ENCODE measurements at regions not wholly inside any gene's neighbourhood (a gene's known extent, or its start where the extent isn't known, plus 50 kb on each side); places are given as distances from the start of the nearest gene placed in this dataset.
A peak's percentile ranks its signal among the peaks of the same experiment; 100 is the strongest.
"Not testable (repeated sequence)": the region's sequence is repeated elsewhere in the genome, so short reads cannot be mapped to it uniquely, and the experiment has no call there.

DNA sequence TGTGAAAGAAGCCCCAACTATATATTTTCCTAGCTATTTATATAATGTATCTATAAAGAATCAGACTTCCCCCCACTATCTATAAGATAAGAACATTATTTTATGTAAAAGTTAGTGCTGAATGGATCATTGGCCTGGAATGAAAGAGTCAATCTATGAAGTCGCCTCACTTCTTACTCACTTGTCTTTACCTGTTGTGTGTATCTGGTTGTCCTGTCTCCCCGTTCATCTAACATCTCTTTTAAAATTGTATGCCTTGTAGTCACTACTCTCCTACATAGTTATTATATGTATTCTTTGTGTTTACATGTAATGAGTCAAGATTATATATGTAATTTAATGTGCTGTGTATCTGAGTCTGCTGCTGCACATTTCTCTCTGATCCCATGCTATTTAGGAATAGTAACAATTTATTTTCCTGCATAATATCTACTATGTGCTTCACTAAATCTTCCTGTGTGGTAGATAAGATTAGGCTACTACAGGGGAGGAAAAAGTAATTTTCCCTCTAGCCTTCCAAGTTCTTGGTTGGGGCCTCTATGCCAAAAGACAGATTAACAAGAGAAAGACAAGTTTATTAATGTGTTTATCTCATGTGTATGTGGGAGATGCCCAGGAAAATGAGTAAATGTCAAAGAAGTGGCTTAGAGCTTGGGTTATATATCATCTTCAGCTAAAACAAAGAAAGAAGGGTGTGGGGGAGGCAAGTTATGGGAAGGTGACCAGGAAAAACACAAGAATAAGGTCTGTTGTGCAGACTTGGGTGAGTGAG, 77.6 kb upstream of the FRMPD4 start:
- H3K27me3 ChIP-seq (ENCODE audit: control insufficient read depth in 2 of 2, insufficient read depth in 2 of 2, low read length in 2 of 2): no peaks in the 10 kb centered on the region
- CTCF ChIA-PET: no interaction called here
- POLR2A ChIA-PET: no interaction called here

DNA sequence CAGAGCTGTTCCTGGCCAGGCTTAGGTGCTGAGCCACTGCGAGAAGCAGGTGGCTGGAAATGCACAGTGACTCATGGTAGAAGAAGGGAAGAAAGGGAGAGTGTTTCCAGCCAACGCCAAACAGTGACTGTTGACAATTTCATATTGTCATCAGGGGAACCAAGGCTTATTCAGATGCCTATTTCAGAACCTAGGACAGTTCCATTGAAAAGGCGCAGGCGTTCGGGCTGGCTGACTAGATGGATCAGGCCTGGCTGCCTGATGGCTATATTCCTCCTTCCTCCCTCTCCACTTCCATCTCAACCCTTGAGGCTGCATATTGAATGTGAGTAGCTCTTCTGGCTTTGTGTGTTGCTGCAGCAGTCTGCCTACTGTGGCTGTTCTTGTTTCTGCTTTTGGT, 73.0 kb upstream of the FRMPD4 start:
- POLR2A ChIA-PET: no interaction called here
- Mint-ChIP-seq H3K4me1 (no peaks in the 10 kb centered on the region), H3K4me3 (no peak overlapping the region), H3K36me3 (no peaks in the 10 kb centered on the region), H3K27me3 (peaks cover 0 to 14% (median 12%) of the 10 kb centered on the region in 5 donors), H3K9me3 (peaks cover 0 to 3% (median 0%) of the 10 kb centered on the region in 11 donors), H3K27ac (peak overlapping the region in 1 of 9 donors; percentile 9)
- no peaks in the 10 kb centered on the region for H3K9me3 ChIP-seq (ENCODE audit: control insufficient read depth in 2 of 3, low read length in 3 of 3)
- H3K4me3 ChIP-seq (ENCODE audit: low read length): no peak overlapping the region
- no peak overlapping the region for H3K27ac ChIP-seq (ENCODE audit: low read depth, low read length)
- ATAC-seq: no peak
- H3K27me3 ChIP-seq (ENCODE audit: control insufficient read depth in 2 of 2, insufficient read depth in 2 of 2, low read length in 2 of 2): no peaks in the 10 kb centered on the region
- CTCF ChIA-PET: no interaction called here
- H3K4me1 ChIP-seq (ENCODE audit: control insufficient read depth in 2 of 2, insufficient read depth in 2 of 2, low read length in 2 of 2): no peaks in the 10 kb centered on the region
- H3K36me3 ChIP-seq (ENCODE audit: control insufficient read depth in 2 of 3, insufficient read depth in 3 of 3, low read length in 3 of 3): no peaks in the 10 kb centered on the region
- DNase-seq: no peak
- intact Hi-C loops (cut with micrococcal nuclease): no loop called here

More for the DNA sequence above, 77.6 kb upstream of the FRMPD4 start:
- peaks cover 0 to 3% (median 0%) of the 10 kb centered on the region in 5 donors for H3K27me3 Mint-ChIP-seq
- no peaks in the 10 kb centered on the region for H3K4me1 Mint-ChIP-seq
- Histone ChIP-seq H3K9me3 (ENCODE audit: control insufficient read depth in 2 of 3, low read length in 3 of 3) (no peaks in the 10 kb centered on the region), H3K4me3 (ENCODE audit: low read length) (no peak overlapping the region), H3K4me1 (ENCODE audit: control insufficient read depth in 2 of 2, insufficient read depth in 2 of 2, low read length in 2 of 2) (no peaks in the 10 kb centered on the region), H3K27ac (ENCODE audit: low read depth, low read length) (no peak overlapping the region), H3K36me3 (ENCODE audit: control insufficient read depth in 2 of 3, insufficient read depth in 3 of 3, low read length in 3 of 3) (no peaks in the 10 kb centered on the region)
- intact Hi-C loops (cut with micrococcal nuclease): no loop called here
- no peak for DNase-seq
- no peak overlapping the region for H3K4me3 Mint-ChIP-seq
- H3K27ac Mint-ChIP-seq: no peak overlapping the region
- H3K9me3 Mint-ChIP-seq: peaks cover 0 to 1% (median 0%) of the 10 kb centered on the region in 11 donors
- H3K36me3 Mint-ChIP-seq: no peaks in the 10 kb centered on the region
- no peak for ATAC-seq

- no peak overlapping the region for H3K27ac Mint-ChIP-seq
- H3K27me3 ChIP-seq (ENCODE audit: control insufficient read depth in 2 of 2, insufficient read depth in 2 of 2, low read length in 2 of 2): no peaks in the 10 kb centered on the region
- H3K4me1 Mint-ChIP-seq: no peaks in the 10 kb centered on the region
- CTCF ChIA-PET: no interaction called here
- ATAC-seq: no peak
- no peak overlapping the region for H3K4me3 ChIP-seq (ENCODE audit: low read length)
- no peak for DNase-seq
- H3K9me3 Mint-ChIP-seq: no peaks in the 10 kb centered on the region
- H3K4me1 ChIP-seq (ENCODE audit: control insufficient read depth in 2 of 2, insufficient read depth in 2 of 2, low read length in 2 of 2): no peaks in the 10 kb centered on the region
- intact Hi-C loops (cut with micrococcal nuclease): loop anchor here in 1 of 2 donors (10.0 kb wide), 1 partner anchor 61 kb away; no protein-coding TSS in a partner anchor
- no peaks in the 10 kb centered on the region for H3K36me3 ChIP-seq (ENCODE audit: control insufficient read depth in 2 of 3, insufficient read depth in 3 of 3, low read length in 3 of 3)
- POLR2A ChIA-PET: no interaction called here
- H3K4me3 Mint-ChIP-seq: no peak overlapping the region
- H3K9me3 ChIP-seq (ENCODE audit: control insufficient read depth in 2 of 3, low read length in 3 of 3): no peaks in the 10 kb centered on the region
- no peaks in the 10 kb centered on the region for H3K36me3 Mint-ChIP-seq
- peaks cover 3 to 14% (median 12%) of the 10 kb centered on the region in 5 donors for H3K27me3 Mint-ChIP-seq
- H3K27ac ChIP-seq (ENCODE audit: low read depth, low read length): no peak overlapping the region
These were observed 62.2 kb upstream of the FRMPD4 start for GRCh38 chrX:12076046-12076445.

GRCh38 chrX:12080265-12080664, 58.0 kb upstream of the FRMPD4 start:
- no peak for ATAC-seq
- Histone ChIP-seq H3K27me3 (ENCODE audit: control insufficient read depth in 2 of 2, insufficient read depth in 2 of 2, low read length in 2 of 2) (no peaks in the 10 kb centered on the region), H3K4me3 (ENCODE audit: low read length) (no peak overlapping the region), H3K9me3 (ENCODE audit: control insufficient read depth in 2 of 3, low read length in 3 of 3) (no peaks in the 10 kb centered on the region), H3K4me1 (ENCODE audit: control insufficient read depth in 2 of 2, insufficient read depth in 2 of 2, low read length in 2 of 2) (no peaks in the 10 kb centered on the region), H3K27ac (ENCODE audit: low read depth, low read length) (no peak overlapping the region), H3K36me3 (ENCODE audit: control insufficient read depth in 2 of 3, insufficient read depth in 3 of 3, low read length in 3 of 3) (no peaks in the 10 kb centered on the region)
- intact Hi-C loops (cut with micrococcal nuclease): loop anchor here in 1 of 2 donors (2.0 kb wide), 1 partner anchor 621 kb away; no protein-coding TSS in a partner anchor
- no peak overlapping the region for H3K27ac Mint-ChIP-seq
- no peak for DNase-seq
- H3K4me1 Mint-ChIP-seq: no peaks in the 10 kb centered on the region
- POLR2A ChIA-PET: no interaction called here
- CTCF ChIA-PET: no interaction called here
- H3K27me3 Mint-ChIP-seq: peaks cover 0 to 8% (median 4%) of the 10 kb centered on the region in 5 donors
- no peaks in the 10 kb centered on the region for H3K36me3 Mint-ChIP-seq
- H3K9me3 Mint-ChIP-seq: peaks cover 0 to 5% (median 2%) of the 10 kb centered on the region in 11 donors
- H3K4me3 Mint-ChIP-seq: no peak overlapping the region

DNA sequence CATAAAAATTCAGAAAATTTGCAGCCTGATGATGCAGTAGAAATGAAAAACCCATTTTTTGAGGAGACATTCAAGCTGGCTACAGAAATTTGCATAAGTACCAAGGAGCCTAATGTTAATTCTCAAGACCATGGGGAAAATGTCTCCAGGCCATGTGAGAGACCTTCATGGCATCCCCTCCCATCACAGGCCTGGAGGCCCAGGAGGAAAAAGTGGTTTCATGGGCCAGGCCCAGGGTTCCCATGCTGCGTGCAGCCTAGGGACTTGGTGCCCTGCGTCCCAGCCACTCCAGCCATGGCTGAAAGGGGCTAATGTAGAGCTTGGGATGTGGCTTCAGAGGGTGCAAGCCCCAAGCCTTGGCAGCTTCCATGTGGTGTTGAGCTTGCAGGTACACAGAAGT, 55.3 kb upstream of the FRMPD4 start:
- H3K27ac ChIP-seq (ENCODE audit: low read depth, low read length); DNase-seq; H3K36me3 ChIP-seq (ENCODE audit: control insufficient read depth in 2 of 3, insufficient read depth in 3 of 3, low read length in 3 of 3); POLR2A ChIA-PET; H3K9me3 ChIP-seq (ENCODE audit: control insufficient read depth in 2 of 3, low read length in 3 of 3); H3K27ac Mint-ChIP-seq; intact Hi-C loops (cut with micrococcal nuclease); H3K27me3 Mint-ChIP-seq; H3K9me3 Mint-ChIP-seq; ATAC-seq; H3K4me3 Mint-ChIP-seq; H3K27me3 ChIP-seq (ENCODE audit: control insufficient read depth in 2 of 2, insufficient read depth in 2 of 2, low read length in 2 of 2); H3K4me1 ChIP-seq (ENCODE audit: control insufficient read depth in 2 of 2, insufficient read depth in 2 of 2, low read length in 2 of 2); CTCF ChIA-PET; H3K4me1 Mint-ChIP-seq; H3K36me3 Mint-ChIP-seq; H3K4me3 ChIP-seq (ENCODE audit: low read length): not testable (repeated sequence)
